DMS53 treated with DMSO at 0.1 percent for 48 hours (cell line): ENCODE measurements at regions not wholly inside any gene's neighbourhood (a gene's known extent, or its start where the extent isn't known, plus 50 kb on each side); places are given as distances from the start of the nearest gene placed in this dataset.

Experiments used
- DNase-seq: peaks from one replicate; lab custom pipeline; 2025; ENCODE audit not compliant: unreplicated experiment; lab: John Stamatoyannopoulos, UW

DNA sequence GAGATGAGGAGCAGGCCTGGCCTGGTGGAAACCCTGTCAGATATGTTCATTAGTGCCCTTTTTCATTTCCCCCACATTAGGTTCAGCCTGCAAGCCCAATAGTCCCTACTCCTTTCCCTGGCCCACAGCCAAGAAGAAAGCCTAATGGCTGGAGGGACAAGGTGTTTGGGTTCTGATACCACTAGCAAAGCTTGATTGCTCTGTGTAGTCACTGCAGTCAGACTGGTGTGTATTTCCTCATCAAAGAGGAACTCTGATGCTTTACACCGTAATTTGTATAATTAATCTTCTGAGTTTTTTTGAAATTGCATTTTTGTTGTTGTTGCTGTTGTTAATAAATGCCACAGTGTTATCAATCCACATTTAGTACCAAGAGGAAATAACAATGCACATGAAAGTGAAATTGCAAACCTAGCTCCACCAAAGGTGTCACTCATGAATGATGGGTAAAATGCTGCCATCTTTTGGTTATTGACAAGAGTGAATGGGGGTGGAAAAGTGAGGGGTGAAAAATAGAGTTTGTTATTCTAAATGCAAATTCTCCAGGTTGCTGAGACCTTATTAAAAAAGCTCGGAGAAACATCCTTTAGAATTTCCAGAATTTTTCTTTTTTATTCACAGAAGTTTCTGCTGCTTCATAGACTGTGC, 320.2 kb upstream of the POU3F2 start:
- peak; percentile 2 for DNase-seq

DNA sequence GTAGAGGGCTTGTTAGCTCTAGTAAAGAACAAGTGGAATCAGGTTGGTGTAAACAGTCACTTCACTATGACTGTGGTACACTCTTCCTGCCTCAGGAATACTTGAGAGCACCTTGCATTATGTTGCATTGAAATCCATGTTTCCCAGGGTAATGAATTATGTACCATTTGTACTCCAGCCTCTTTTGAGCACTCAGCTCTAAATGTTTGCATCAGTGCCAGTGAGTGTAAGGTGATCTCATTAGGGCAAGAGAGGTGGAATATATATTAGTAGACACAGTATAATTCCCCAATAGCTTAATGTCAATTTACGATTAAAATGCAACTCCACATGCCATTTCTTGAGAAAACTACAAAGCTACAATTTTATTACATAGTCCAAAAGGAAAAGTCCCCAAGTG, 319.6 kb upstream of the POU3F2 start:
- DNase-seq, result no peak

DNA sequence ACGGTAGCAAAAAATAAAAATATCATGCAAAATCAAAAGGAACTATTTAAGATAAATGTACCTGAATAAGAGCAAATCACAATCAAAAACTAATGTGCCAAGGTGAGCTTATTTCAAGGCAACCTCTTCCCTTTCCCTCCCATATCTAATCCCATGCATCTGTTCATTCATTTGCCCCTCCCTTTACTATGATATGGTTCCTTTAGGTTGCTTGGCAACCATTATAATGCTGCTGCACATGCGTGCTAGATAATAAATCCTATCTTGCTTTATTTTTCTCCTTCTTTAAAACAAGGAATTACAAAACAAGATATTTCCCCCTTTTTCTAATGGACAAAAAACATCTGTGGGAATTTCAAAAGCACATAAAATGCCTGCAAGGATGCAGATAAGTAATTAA, 318.2 kb upstream of the POU3F2 start:
- DNase-seq, result peak; percentile 2

DNA sequence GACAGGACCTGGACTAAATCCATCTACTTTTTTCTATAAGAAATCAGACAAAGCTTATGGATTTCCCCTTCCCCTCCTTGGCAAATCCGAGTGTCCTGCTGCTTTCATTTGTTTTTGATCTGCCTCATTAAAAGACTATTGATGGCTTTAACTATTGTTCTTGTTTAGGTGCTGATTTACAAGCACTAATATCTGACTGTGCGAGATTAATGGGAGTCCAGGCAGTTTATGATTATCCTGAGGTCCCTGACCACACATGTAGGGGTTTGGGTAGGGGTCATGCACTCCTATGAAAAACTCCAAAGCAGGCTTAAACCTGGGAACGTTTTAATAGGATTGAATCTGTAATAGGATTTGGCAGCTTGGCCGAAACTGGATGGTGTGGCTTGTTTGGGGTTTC, 317.5 kb upstream of the POU3F2 start:
- DNase-seq, result no peak

DNA sequence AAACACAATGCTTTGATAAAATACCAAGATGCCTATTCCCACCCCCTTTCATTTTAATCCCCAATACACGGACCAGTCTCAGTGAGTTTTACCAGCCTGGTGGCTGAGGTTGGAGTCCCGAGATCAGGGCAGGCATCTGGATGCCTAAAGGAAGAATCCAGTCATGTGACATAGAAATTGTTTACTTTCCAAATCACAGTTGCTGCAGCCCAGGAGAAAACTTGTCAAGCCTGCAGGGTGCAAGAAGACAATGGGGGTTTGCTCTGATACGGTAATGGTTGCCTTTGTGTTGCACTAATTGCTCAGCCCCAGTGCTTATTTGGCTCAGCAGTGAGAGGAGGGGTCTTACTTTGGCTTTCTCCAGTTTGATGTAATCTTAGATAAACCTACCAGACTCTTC, 308.5 kb upstream of the POU3F2 start:
- DNase-seq, result no peak

DNA sequence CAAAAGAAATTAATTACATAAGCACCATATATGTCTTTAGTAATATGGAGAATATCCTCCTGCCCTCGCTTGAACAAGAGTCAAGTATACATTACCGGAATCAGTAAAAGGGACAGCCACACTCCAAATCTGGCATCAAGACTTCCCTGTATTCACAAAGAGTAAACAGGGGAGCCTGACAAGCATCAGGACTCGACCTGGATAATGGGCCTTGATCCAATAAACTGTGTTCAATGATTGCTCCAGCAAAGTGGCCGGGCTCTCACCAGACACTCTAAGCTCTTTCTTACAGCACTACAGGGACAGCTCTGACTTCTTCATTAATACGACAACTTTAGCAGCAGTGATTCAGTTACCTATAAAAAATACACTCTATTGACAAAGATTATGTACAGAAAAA, 307.9 kb upstream of the POU3F2 start:
- DNase-seq, result no peak

DNA sequence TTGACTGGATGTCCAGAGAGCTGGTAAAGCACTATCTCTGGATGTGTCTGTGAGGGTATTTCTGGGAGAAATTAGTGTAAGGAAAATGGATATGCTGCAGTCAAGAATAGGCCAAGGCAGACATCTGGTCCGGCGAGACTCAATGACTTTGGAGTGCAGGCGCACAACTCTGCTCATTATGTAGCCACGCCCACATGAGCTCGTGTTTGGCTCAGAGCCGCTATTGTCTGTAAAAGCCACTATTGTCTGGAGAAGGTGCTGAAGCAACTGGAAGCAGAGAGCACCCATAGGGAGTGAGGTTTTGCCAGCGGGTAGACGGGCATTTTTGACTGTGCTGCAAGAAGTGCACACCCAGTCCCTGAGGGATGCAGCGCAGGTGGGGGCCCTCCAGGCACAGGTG, 305.0 kb upstream of the POU3F2 start:
- no peak for DNase-seq

DNA sequence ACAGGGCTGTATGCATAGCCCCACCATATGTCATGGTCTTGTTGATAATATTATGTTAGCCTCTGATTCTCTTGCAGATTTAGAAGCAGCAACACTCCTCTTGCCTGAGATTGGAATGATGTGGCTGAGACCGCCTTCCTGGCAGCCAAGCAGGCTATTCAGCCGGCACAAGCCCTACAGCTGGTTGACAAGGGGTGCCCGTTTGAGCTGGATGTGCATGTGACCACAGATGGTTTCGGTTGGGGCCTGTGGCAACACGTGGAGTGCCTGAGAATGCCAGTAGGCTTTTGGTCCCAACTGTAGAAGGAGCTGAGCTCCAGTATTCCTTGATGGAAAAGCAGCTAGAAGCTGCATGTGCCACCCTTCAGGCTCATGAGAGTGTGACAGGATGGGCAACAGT, 303.6 kb upstream of the POU3F2 start:
- DNase-seq, result no peak

DNA sequence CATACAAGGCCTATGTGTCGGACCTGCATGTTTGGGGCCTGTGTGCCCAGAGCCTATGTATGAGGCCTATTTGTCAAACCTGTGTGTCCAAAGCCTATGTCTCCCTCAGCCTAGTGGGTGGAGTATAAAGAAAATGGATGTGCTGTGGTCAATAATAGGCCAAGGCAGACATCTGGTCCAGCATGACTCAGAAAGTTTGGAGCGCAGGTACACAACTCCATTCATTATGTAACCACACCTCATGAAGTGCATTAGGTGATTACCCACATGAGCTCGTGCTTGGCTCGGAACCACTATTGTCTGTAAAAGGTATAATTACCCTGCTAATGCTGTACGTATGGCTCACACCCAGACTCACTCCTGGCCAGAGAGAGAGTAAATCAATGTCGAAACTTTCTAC, 302.4 kb upstream of the POU3F2 start:
- no peak for DNase-seq

DNA sequence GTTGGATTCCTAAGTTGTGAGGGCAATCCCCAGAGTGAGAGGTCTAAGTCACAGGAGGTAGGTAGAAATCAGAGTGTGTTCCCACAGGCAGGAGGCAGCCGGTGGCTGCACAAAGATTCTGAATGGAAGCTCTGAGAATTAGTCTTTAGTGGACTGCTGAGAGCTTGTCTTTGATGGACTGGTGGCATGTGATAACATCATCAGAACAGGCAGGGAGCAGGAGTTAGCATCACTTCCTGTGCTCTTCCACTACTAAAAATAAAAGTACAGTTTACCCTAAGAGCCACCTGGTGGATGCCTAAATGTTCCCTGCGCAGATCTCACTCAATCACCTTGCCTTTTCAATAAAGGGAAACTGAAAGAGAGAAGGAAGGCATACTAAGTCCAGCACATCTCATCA, 294.6 kb upstream of the POU3F2 start:
- DNase-seq, result peak; percentile 12

DNA sequence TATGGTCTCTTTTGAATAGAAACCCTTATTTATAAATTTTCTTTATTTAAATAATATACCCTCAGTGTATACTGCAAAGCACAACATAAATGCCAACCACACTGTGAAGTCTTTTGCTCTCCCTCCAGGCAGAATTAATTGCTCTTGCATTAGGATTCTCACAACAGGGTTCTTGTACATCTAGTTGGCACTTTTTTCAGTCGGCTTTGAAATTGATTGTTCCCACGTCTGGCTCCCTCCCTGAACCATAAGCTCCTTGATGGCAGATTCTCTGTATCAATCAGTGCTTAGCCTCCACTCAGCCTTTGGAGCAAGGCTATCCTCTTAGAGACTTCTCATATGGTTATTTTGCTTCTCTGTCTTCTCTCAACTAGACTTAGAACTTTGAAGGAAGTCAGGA, 288.0 kb upstream of the POU3F2 start:
- DNase-seq, result no peak

DNA sequence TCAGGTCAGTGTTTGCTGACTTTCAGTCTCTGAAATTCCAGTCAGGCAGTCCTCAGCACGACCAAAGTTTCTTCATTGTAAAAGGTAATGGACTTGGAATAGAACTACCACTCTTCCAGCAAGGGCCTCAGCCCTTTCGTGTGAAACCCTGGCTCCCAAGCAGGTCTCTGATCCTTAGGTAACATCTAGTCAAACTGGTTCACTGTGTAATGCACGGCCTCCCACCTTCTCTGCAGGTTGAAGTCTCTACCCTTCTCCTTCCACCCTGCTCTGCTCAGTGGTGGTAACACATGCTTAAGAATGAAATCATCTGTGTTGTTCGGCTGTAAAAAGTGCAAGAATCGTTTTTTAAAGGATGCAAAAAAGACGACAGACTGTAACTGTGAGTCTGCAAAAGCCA, 287.2 kb upstream of the POU3F2 start:
- DNase-seq, result no peak

DNA sequence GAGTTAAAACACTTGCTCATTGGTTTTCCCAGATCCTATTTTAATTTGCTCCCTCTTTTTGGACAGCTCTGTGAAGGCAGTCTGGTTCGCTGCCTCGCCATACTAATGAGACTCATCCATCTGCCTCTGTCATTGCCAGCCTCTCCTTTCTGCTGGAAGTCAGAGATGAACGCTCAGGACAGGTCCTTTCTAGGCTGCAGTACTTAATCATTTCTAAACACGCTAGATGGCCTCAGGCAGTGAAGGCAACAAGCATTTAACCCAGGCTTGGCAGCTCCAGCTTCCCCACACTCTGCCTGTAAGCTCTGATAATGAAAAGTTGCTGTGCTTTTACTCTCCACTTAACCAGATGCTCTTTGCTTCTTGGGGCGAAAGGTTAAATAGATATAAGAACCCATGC, 286.7 kb upstream of the POU3F2 start:
- DNase-seq, result no peak

DNA sequence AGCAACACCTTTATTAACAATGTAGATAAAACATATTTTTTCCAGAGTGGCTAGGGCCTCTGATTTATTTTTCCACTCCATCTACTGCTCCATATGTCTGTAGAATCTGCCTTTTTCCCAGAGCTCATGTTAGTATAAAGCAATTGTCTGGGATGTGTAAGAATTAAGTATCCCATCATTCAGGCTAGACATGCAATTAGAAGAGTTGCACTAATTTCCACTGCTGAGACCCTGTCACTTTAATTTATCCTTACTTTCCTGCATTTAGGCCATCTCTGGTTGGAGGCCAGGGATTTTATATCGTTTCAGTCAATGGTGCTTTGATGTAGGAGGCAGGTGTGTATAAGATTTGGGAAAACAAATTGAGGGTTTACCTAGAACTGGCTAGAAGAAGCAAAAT, 286.1 kb upstream of the POU3F2 start:
- no peak for DNase-seq

DNA sequence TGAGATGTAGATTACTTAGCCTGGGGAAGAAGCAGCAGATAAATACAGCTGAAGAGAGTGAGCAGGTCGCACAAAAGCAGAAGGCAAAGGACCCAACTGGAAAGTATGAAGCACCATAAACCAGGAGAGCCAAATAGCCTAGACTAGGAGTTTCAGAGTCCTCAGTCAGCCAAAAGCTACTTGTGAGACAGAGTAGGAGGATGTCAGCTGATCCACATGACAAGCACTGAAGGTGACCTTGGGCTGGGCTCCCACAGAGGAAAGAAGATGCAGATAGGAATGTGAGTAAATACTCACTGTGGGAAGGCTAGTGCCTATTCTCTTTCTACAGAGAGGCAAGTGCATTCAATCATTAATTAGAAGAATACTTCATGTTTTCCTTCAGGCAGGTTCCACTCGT, 274.0 kb upstream of the POU3F2 start:
- no peak for DNase-seq

DNA sequence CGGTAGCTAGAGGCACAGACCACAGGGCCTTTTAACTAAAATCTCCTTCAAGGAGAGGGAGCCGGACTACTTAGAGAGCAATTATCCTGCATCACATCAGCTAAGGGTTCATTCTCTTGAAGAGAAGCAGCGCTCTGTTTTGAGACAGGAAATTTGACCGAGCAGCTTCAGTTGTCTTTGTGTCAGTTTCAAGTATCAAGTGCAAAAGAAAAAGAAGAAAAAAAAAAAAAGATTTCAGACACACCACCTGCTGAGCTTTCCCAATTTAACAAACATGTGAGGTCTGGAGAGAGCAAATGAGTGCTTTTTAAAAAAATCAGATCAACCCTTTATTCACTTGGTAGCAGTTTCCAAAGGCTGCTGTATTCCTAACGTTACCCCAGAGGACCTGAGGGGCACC, 273.5 kb upstream of the POU3F2 start:
- no peak for DNase-seq

DNA sequence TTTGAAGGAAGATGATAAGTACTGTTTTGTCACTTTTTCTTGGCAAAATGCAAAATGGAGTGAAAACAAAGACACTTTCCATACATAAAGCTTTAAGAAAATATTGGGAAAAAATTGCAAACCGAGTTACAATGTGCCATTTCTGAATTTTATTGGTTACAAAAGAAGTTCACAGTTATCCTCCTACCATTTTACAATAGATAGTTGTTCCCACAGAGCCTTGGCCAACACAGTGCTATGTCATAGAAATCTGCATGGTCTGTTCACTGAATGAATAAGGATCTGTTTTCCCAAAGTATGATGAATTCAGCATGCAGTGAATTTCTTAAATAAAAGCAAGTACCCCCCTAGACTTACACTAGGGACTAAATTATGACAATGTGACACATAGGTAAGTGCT, 268.2 kb upstream of the POU3F2 start:
- DNase-seq, result no peak

DNA sequence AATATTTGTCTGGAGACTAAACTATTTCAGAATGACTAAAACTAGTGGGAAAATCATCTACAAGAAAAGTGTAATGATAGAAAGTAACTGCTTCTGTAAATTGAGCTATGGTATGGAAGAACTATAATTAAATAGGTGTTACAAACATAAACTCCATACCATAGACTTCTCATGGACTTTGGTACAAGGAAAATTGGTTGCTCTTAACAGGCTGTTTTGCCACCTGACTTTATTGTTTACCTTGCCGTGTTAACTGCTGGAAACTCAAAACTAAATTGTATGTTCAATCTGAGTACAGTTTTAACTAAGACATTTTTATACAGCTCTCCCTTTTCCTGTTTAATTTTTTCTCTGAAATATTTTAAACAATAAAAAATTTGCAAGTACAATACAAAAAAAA, 261.8 kb upstream of the POU3F2 start:
- no peak for DNase-seq

DNA sequence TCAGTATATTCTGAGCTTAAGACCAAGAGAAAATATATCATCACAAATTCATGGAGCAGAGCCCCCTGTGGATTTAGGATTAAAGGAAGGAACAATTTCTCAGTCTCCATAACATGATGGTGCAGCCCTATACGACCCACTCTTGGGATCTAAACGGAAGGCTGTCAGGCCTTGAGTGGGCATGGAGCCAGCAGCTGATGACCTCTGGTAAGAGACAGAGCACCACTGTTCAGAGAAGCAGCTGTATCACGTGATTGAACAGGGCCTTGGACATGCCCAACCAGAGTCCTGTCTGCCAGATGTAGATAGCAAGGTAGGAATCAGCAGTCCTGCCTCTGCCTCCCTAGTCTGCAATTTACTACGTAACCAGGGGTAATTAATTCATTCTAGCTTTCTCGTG, 259.4 kb upstream of the POU3F2 start:
- DNase-seq, result no peak

DNA sequence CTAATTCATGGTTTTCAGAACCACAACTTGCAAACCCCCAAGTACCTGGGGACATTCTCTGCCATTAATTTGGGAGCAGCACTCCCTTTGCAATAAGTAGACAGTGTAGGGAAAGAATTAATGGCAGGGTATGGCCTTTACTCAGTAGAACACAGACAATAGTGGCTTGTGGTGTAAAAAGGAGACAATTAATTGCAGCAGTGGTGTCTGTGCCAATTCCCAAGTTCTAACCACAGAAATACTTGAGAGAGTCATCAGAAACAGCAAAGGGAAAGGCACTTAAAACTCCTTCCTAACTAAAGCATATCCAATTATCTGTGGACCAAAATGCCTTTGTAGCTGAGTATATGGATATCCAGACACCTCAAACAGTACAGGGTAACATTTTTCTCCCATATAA, 257.6 kb upstream of the POU3F2 start:
- DNase-seq, result no peak

DNA sequence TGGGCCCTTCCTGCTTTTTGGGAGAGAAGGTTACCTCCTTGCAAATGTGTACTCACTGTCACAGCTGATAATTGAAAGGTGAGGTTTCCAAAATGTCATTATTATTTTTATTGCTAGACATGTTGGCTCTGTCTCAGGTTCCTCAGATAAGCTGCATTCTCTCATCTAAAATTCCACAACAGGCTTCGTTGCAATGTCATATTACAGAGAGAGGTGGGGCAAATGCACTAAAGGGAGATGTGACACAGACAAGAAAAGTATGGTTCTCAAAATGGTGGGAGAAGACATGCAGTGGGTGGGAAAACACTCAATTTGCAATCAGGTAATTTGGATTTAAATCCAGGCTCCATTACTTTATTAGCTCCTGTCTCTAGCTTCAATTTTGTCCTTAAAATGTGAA, 256.4 kb upstream of the POU3F2 start:
- DNase-seq, result no peak

DNA sequence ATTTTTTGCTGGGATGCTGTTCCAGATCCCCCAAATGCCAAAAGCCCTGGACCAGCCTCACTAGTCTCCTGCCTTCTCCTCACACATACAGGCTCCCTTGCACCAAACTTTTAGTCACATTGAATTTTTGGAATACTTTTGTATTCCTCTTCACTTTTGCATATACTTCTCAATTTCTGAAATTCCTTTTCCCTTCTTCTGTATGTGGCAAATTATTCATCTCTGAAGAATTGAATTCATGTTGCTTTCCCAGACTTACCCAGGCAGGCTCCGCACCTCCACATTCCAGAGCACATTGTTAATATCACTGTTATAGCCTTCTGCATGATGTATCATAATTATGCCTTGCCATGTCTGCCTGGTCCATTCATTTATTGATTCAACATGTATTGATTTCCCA, 255.3 kb upstream of the POU3F2 start:
- no peak for DNase-seq

DNA sequence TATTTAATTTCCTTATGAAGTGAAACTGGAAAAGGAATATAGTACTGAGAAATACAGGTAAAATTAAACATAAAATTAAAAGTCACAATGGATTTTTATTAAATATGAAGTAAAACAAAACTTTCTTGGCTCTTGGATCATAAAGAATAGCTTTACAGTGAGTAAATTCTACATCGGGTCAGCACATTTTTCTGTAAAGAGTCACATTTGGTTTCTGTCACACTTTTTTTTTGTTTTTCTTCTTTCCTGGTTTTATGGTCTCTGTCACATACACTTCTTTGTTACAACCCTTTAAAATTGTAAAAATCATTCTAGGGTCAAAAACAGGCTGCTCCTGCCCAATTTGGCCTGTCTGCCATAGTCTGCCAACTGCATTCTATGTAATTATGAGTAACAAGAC, 254.4 kb upstream of the POU3F2 start:
- no peak for DNase-seq

DNA sequence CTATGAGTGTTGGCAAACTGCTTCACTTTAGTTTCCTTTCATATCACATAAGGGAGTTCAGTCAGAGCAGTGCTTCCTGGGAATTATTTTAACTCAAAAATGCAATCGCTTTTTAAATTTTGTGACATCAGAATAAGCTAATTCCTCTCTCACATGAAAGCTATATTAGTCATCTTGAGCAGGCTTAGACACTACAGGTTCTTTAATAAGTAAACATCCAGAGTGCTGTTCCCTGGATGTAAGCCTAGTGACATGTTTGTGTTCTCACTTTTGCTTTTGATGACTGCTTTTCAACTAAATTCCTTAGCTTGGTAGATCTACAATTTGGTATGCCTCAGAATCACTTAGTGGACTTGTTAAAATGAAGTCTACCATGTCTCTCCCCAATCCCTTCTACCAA, 252.7 kb upstream of the POU3F2 start:
- peak; percentile 27 for DNase-seq
